Epithelial cell of prostate (primary cell): ENCODE measurements at regions not wholly inside any gene's neighbourhood (a gene's known extent, or its start where the extent isn't known, plus 50 kb on each side); places are given as distances from the start of the nearest gene placed in this dataset.

Experiments used
- DNase-seq: peaks from one replicate; pipeline ENCODE4 v3.0.0-alpha.2; 2011; ENCODE audit warnings: low read depth, low spot score
- H3K27ac ChIP-seq: fragments of 450-650 bp; 2 replicates; pipeline ENCODE4 v1.5.1; 2017; ENCODE audit warnings: mild to moderate bottlenecking

DNA sequence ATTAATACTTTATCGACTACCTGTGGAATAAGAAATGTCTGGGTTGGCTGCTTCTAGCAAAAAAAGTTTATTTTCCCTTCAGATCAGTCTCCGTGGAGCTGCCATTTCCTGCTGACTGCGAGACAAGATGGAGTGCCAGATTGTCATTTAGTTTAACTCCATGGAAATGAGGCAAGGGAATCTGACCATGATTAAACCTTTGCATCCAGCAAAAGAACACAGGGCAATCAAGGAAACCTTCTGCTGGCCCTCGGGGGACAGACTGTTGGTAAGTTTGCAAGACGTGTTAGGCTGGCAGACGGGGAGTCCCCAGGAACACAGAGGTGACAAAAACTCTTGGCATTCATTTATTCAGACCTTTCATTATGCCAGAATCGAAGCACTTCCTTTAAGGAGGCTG lies 52.2 kb upstream of the SPACA1 start:
- DNase-seq: no peak
- H3K27ac ChIP-seq: no peak overlapping the region

DNA sequence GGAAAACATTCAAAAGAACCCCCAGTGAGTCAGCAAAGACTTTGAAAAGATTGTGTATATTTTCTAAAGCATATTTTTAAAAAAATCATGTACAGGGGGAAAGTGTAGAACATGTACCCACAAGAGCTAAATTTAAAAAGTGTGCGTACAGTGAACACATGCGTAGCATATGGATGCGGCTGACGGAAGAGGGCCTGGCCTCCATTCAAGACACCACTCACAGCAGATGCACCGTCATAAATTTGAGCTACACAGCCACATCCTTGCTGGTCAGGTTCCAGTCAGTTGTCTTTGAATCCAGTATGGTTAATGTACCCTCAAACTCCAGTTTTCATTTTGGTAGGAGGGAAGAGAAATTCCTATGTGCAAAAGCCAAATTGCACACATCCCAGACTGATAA lies 54.3 kb upstream of the SPACA1 start:
- no peak for DNase-seq
- no peak overlapping the region for H3K27ac ChIP-seq

GRCh38 chr6:87990871-87991270 lies 56.8 kb upstream of the SPACA1 start:
- H3K27ac ChIP-seq: no peak overlapping the region
- DNase-seq: no peak

DNA sequence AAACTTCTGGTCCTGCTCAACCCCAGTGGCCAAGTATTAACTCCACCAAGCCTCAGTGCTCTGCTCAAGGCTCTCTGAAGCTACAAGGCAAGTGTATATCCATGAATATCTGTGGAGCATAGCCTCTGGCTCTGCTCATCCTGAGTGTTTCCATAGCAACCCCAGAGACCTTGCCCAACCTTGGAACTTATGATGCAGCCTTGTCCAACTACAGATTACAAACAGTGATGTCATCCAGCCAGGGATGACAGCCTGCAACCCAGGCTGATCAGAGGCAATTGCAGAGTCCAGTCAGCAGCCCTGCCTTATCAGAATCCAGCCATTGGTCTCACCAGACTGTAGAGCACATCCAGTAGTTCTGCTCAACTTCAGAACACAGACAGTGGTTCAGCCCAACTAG lies 65.5 kb upstream of the SPACA1 start:
- no peak overlapping the region for H3K27ac ChIP-seq
- no peak for DNase-seq

DNA sequence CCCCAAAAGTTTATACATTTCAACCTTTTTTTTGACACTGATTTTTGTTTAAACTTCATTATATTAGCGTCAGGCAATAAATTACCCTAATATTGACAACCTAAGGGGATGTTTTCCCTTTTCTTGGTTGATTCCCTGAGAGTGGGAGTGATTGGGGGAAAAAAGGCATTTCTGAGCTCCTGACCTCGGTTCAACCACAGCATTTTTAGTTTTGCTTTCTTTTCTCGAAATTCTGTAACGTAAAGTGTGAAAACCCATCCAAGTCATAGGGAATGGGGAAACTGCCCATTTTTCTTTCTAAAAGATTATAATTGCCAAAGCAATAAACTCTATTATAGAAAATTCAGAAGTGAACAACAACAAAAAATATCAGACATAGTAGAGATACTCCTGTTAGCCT lies 67.9 kb upstream of the SPACA1 start:
- no peak overlapping the region for H3K27ac ChIP-seq
- DNase-seq: no peak

- no peak for DNase-seq
- no peak overlapping the region for H3K27ac ChIP-seq
Observed at GRCh38 chr6:87976616-87977015, 71.0 kb upstream of the SPACA1 start.

- DNase-seq: no peak
- no peak overlapping the region for H3K27ac ChIP-seq
Observed at GRCh38 chr6:87975561-87975960, 72.1 kb upstream of the SPACA1 start.

GRCh38 chr6:87972279-87972678 lies 75.4 kb upstream of the SPACA1 start:
- DNase-seq: no peak
- H3K27ac ChIP-seq: no peak overlapping the region

DNA sequence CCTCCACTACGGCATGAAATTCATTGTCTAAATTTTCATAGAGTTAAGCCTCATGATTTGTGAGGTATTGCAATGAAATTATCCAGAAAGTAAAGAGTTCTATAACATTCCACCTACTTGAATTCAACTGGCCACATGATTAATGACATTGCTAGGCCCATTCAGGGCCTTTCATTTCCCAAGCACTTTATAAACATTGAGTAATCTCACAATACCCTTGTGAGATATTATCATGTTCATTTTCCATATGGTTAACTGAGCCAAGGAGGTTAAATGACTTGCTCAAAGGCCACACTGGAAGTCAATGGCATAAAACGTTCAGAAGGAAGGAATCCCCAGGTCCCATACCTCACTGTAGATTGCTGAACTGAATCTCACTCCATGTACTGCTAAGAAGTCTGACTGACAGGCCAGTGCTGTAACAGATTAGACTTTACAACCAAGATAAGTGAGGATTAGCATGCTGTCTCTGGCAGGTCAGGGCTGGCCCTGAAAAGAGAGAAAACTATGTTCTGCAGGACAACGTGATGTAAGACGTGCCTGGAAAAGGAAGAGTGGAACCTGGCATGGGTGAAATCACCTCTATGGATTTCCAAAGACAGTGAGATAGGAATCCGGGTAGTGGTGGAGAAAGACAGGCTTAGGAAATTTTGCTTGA lies 75.9 kb upstream of the SPACA1 start:
- DNase-seq: no peak
- H3K27ac ChIP-seq: no peak overlapping the region

- no peak for DNase-seq
- H3K27ac ChIP-seq: no peak overlapping the region
Observed at GRCh38 chr6:87968435-87969278, 79.0 kb upstream of the SPACA1 start.

GRCh38 chr6:87965806-87966205 lies 81.8 kb upstream of the SPACA1 start:
- H3K27ac ChIP-seq: no peak overlapping the region

GRCh38 chr6:87959083-87959482 lies 88.6 kb upstream of the SPACA1 start:
- DNase-seq: no peak
- H3K27ac ChIP-seq: no peak overlapping the region

More at GRCh38 chr6:87965806-87966205, 81.8 kb upstream of the SPACA1 start:
- no peak for DNase-seq

DNA sequence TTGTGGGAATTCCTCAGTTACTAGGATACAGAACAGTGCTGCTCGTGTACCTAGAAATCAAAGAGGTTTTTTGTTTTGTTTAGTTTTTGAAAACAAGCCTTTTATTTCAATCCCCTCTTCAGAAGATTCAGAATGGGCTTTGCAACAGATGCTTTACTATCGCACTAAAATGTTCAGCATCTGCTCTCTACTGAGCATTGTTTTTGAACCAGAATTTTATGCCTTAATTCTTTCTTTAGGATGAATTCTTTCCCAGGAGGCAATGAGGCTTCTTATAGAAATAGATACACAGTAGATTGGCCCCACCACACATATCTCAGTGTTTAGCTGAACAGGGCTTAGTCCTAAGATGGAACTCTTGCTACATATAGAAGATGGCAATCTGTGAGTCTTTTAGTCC lies 95.9 kb upstream of the SPACA1 start:
- DNase-seq: no peak
- H3K27ac ChIP-seq: no peak overlapping the region

GRCh38 chr6:87950614-87951013 lies 97.0 kb upstream of the SPACA1 start:
- no peak overlapping the region for H3K27ac ChIP-seq
- no peak for DNase-seq

GRCh38 chr6:87949194-87949593 lies 98.4 kb upstream of the SPACA1 start:
- H3K27ac ChIP-seq: no peak overlapping the region
- DNase-seq: no peak

DNA sequence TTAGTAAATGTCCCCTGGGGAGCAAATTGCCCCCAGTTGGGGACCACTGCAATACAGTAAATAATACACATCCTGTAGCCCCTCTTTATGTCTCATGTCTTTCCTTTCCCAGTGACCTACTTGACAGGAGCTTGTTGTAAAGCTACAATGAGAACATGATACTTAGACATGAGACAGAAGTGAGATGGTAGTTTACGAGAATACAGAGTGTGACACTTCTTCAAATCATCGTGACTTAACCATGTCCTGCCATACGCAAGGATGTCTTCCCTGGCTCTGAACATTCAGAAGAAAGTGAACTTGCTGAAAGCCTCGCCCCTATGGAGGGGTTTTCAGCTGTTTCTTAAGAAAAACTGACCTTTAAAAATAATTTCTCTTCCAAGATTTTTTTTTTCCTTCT lies 101.0 kb upstream of the SPACA1 start:
- DNase-seq: no peak
- peak overlapping the region; percentile 78 for H3K27ac ChIP-seq

GRCh38 chr6:87945966-87946365 lies 101.7 kb upstream of the SPACA1 start:
- peak overlapping the region; percentile 78 for H3K27ac ChIP-seq
- DNase-seq: peak; percentile 81

DNA sequence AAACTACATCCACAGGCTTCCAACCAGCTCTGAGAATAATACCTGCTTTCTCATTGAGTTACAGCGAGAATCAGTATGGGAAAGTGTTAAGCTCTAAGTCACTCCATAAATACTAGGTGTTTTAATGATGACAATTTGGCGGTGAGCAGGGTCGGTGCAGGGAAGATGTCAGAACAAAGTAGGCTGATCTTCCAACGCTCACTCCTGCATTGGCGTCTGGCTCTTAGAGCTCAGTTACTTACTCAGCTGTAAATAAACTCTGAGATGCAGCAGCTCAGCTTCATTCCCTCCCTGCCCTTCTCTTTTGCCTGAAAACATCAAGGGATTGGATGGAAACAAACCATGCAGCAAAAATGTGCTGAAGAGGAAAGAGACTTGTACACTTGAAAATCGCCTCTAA lies 102.5 kb upstream of the SPACA1 start:
- DNase-seq: no peak
- H3K27ac ChIP-seq: peak overlapping the region; percentile 78

DNA sequence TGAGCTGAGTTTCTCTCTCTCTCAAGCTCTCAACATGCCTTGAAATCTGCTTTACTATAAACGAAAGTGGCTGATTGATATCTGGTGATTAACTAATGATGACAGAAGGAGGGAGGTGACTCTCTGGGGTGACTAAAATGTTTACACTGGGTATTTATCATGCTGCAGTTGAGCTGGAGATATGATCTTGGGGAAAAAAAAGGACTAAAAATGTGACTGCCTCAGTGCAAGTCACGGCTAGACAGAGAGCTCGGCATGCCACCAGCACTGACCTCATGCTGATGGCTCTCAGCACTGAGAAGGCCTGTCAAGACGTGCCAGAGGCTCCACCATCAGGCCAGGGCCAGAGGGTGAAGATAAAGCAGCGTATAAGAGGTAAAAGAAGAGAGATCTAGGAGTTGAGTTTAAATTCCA lies 103.1 kb upstream of the SPACA1 start:
- DNase-seq: peak; percentile 94
- H3K27ac ChIP-seq: peak overlapping the region; percentile 78

- H3K27ac ChIP-seq: no peak overlapping the region
- no peak for DNase-seq
Observed at GRCh38 chr6:87943191-87943590, 104.5 kb upstream of the SPACA1 start.

GRCh38 chr6:87941556-87942358 lies 105.9 kb upstream of the SPACA1 start:
- no peak for DNase-seq
- no peak overlapping the region for H3K27ac ChIP-seq
